ENCODE measurements at regions not wholly inside any gene's neighbourhood (a gene's known extent, or its start where the extent isn't known, plus 50 kb on each side); places are given as distances from the start of the nearest gene placed in this dataset.

- Histone ChIP-seq H2AK5ac (ENCODE audit: low read depth, low read length) (no peak overlapping the region), H3K4me1 (replicated peaks in 1 of 4; ENCODE audit: control insufficient read depth in 3 of 4, insufficient read depth in 4 of 4, low read length in 3 of 4) (no peaks in the 10 kb centered on the region), H4K20me1 (replicated peaks in 1 of 2; ENCODE audit: control insufficient read depth in 1 of 2, insufficient read depth in 2 of 2, low read length in 2 of 2) (no peaks in the 10 kb centered on the region), H2BK15ac (ENCODE audit: low read length) (no peak overlapping the region), H2AFZ (ENCODE audit: low read length) (no peak overlapping the region), H4K8ac (ENCODE audit: extremely low read depth, insufficient read depth, low read length) (no peak overlapping the region), H2BK20ac (ENCODE audit: low read length) (no peak overlapping the region), H3K4ac (replicated peaks; ENCODE audit: insufficient read length, low read depth, low read length) (no peak overlapping the region), H3K14ac (ENCODE audit: insufficient read length) (no peak overlapping the region), H4K5ac (ENCODE audit: insufficient read length, low read depth, low read length) (no peak overlapping the region), H2BK120ac (replicated peaks; ENCODE audit: low read depth, low read length) (no peak overlapping the region), H3K23ac (ENCODE audit: insufficient read length) (no peak overlapping the region), H3K27ac (ENCODE audit: low read depth, low read length) (no peak overlapping the region), H3K27me3 (replicated peaks in 1 of 4; ENCODE audit: control insufficient read depth in 3 of 4, extremely low read depth in 1 of 4, insufficient read depth in 3 of 4, low read length in 3 of 4) (no peaks in the 10 kb centered on the region), H3K9ac (replicated peaks in 1 of 4; ENCODE audit: extremely low read depth in 1 of 4, low read depth in 3 of 4, low read length in 3 of 4) (no peak overlapping the region), H3K56ac (replicated peaks; ENCODE audit: insufficient read length, low read depth, low read length) (no peak overlapping the region), H3K79me2 (ENCODE audit: control insufficient read depth in 1 of 2, insufficient read depth in 2 of 2, low read length in 2 of 2) (no peaks in the 10 kb centered on the region), H3K9me3 (ENCODE audit: insufficient read depth in 2 of 2, low read depth in 1 of 2, low read length in 1 of 2) (no peaks in the 10 kb centered on the region), H2BK12ac (ENCODE audit: low read depth, low read length) (no peak overlapping the region), H3K36me3 (ENCODE audit: control insufficient read depth in 2 of 4, insufficient read depth in 4 of 4, low read length in 3 of 4) (no peaks in the 10 kb centered on the region), H3K79me1 (ENCODE audit: low read depth, low read length) (no peaks in the 10 kb centered on the region), H3K4me2 (ENCODE audit: insufficient read depth in 1 of 2, low read depth in 2 of 2, low read length in 2 of 2) (no peak overlapping the region), H3K18ac (ENCODE audit: extremely low read depth, low read length) (no peak overlapping the region), H4K91ac (replicated peaks; ENCODE audit: insufficient read length, low read length) (no peak overlapping the region), H3K23me2 (ENCODE audit: low read depth, low read length) (no peaks in the 10 kb centered on the region), H2BK5ac (ENCODE audit: low read depth, low read length) (no peak overlapping the region), H3K4me3 (ENCODE audit: extremely low read depth in 1 of 4, insufficient read depth in 2 of 4, low read depth in 3 of 4, low read length in 4 of 4) (no peak overlapping the region)
- FAIRE-seq, result no peak
- ChIA-PET CTCF (ENCODE audit: partially characterized antibody) (no interaction called here), POLR2A (ENCODE audit: partially characterized antibody) (no interaction called here)
- 87% methylated on average over 8 of the region's 8 CpGs; no CpG with 5 or more reads in 1 of the 2 experiments for WGBS, 2 experiments (ENCODE audit: extremely low coverage in 1 of 2, insufficient coverage in 1 of 2, insufficient read length in 1 of 2, insufficient replicate concordance in 2 of 2, low coverage in 1 of 2, low lambda C conversion rate in 2 of 2, missing lambda C conversion rate in 1 of 2)
- DNase-seq (ENCODE audit: low read depth in 1 of 2, low spot score in 2 of 2), result no peak
- TF ChIP-seq JUN (IDR thresholded peaks at IDR 0.05; ENCODE audit: low read depth, low read length) (no peak), RFX5 (IDR thresholded peaks at IDR 0.05; ENCODE audit: borderline replicate concordance, low read depth, low read length) (no peak), HDAC2 (IDR thresholded peaks at IDR 0.05; ENCODE audit: borderline replicate concordance in 1 of 2, low read depth in 2 of 2, low read length in 2 of 2) (no peak), TAF7 (optimal IDR thresholded peaks at IDR 0.05; ENCODE audit: borderline replicate concordance, low read depth, low read length) (no peak), SRF (IDR thresholded peaks at IDR 0.05; ENCODE audit: low read depth, low read length) (no peak), CTBP2 (IDR thresholded peaks at IDR 0.05; ENCODE audit: borderline replicate concordance, insufficient read depth, insufficient read length, low read length) (no peak), CEBPB (IDR thresholded peaks at IDR 0.05; ENCODE audit: low read depth, low read length) (no peak), SAP30 (IDR thresholded peaks at IDR 0.05; ENCODE audit: insufficient read depth, insufficient replicate concordance, low read length) (no peak)
These were observed 380.6 kb upstream of the JAG1 start for GRCh38 chr20:11054266-11054993.

All from H1 (cell line).